ENCODE measurements at regions not wholly inside any gene's neighbourhood (a gene's known extent, or its start where the extent isn't known, plus 50 kb on each side); places are given as distances from the start of the nearest gene placed in this dataset.

DNA sequence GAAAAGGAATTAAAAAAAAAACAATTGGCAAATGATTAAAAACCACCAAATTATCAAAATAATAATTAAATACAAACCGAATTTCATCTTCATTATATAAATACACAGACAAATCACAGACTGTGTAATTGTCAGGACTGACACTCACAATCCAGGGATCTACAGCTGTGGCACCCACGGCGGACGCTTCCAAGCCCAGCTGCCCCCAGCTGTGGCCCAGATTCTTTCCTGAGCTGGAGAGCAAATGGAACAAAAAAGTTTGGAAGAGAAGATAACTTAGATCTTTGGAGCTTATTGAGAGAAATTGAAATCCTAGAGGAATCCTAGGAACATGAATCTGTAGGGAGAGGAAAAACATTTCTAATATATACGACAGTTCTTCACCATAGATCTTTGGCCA lies 316.1 kb downstream of the OTUD1 start:
- no peak for DNase-seq

DNA sequence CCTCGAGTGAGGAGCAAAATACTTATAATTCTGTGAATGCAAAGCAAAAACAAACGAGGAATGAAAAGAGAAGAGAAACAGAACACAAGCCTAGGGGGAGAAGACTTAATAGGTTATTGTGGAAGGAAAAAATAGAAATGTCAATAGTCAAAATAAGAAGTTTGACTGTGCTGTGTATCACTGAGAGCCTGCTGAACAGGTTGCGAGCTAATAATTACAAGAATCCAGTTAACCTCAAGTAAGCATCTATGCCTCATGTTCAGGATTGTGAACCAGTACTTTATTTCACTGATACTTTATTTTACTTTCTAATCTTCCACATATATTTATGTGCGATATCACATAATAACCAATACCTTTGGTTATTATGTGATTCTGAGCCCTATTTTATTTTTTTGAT lies 316.7 kb downstream of the OTUD1 start:
- ATAC-seq (no peak), DNase-seq (no peak)
- intact Hi-C loops (cut with DNase I): no loop called here
- H3K4me1 ChIP-seq: no peaks in the 10 kb centered on the region
- H3K9me3 ChIP-seq: no peaks in the 10 kb centered on the region
- H3K27me3 ChIP-seq (ENCODE audit: low read depth): no peaks in the 10 kb centered on the region
- H3K4me3 ChIP-seq: no peak overlapping the region
- H3K36me3 ChIP-seq: no peaks in the 10 kb centered on the region
- no peak overlapping the region for H3K27ac ChIP-seq
- TF ChIP-seq, protein P1, sequence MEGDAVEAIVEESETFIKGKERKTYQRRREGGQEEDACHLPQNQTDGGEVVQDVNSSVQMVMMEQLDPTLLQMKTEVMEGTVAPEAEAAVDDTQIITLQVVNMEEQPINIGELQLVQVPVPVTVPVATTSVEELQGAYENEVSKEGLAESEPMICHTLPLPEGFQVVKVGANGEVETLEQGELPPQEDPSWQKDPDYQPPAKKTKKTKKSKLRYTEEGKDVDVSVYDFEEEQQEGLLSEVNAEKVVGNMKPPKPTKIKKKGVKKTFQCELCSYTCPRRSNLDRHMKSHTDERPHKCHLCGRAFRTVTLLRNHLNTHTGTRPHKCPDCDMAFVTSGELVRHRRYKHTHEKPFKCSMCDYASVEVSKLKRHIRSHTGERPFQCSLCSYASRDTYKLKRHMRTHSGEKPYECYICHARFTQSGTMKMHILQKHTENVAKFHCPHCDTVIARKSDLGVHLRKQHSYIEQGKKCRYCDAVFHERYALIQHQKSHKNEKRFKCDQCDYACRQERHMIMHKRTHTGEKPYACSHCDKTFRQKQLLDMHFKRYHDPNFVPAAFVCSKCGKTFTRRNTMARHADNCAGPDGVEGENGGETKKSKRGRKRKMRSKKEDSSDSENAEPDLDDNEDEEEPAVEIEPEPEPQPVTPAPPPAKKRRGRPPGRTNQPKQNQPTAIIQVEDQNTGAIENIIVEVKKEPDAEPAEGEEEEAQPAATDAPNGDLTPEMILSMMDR (IDR thresholded peaks at IDR 0.05): no peak

More for the DNA sequence above, 316.1 kb downstream of the OTUD1 start:
- Histone ChIP-seq H3K4me1 (no peaks in the 10 kb centered on the region), H3K4me3 (no peak overlapping the region), H3K27ac (no peak overlapping the region), H3K27me3 (ENCODE audit: low read depth) (no peaks in the 10 kb centered on the region), H3K9me3 (no peaks in the 10 kb centered on the region), H3K36me3 (no peaks in the 10 kb centered on the region)
- no peak for ATAC-seq
- intact Hi-C loops (cut with DNase I): no loop called here
- TF ChIP-seq, protein P1 (IDR thresholded peaks at IDR 0.05): no peak

DNA sequence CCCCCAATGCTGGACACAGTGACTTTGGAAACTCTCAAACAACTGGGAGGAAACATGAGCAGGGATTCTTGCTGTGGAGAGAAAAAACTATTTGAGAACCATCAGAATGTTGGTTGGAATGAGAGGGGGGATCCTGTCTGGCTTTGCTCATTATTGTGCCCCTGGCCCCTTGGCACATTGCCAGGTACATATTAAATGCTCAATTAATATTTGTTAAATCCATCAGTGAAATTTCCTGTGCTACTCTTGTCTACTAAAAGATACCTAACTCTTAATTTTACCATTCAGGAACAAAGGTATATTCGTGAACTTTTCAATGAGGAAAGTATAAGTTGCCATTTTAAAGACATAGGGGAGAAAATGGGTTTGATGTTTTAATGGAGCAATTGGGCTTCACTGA lies 329.4 kb downstream of the OTUD1 start:
- ATAC-seq: no peak
- H3K27ac ChIP-seq: no peak overlapping the region
- H3K4me1 ChIP-seq: no peaks in the 10 kb centered on the region
- intact Hi-C loops (cut with DNase I): no loop called here
- no peaks in the 10 kb centered on the region for H3K27me3 ChIP-seq (ENCODE audit: low read depth)
- no peak overlapping the region for H3K4me3 ChIP-seq
- DNase-seq: no peak
- no peaks in the 10 kb centered on the region for H3K36me3 ChIP-seq
- TF ChIP-seq, protein P1 (IDR thresholded peaks at IDR 0.05): no peak
- peaks cover 4% of the 10 kb centered on the region for H3K9me3 ChIP-seq

DNA sequence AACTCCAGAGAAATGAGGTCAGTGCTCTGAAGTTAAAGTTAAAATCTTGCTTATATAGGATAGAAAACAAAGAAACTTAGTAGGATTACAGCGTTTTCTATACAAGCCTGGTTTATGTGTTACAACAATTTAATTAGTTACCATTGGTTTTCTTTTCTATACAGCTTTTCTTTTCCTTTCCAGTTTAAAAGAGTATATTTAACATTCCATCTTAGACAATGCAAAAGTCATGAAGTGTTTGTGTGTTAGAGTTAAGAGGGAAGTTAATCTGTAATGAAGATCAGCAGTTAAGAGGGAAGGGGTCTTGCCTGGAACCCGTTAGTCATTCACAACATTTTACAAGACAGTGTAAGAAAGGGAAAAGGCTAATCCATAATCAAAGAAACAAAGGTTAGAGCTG lies 338.3 kb downstream of the OTUD1 start:
- intact Hi-C loops (cut with DNase I): no loop called here

DNA sequence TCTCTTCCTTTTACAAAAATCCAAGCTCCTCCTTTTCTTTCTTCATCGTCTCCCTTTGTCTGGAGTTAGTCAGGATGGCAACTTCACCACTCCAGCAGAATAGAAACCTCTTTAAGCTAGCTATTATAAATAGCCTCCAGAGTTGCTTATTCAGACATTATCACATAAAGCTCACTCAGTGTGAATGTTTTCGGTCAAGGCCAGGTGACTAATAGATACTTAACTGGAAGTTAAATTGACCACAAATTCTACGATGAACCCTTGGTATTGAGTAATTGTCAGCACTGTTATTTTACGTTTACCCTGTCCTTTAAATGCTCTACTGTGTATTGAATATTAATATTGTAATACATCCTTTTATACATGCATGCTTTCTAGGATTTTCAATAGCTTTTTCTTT lies 340.4 kb downstream of the OTUD1 start:
- intact Hi-C loops (cut with DNase I): no loop called here
- H3K9me3 ChIP-seq: no peaks in the 10 kb centered on the region
- H3K4me3 ChIP-seq: no peak overlapping the region
- H3K4me1 ChIP-seq: no peaks in the 10 kb centered on the region
- no peak for DNase-seq
- no peak for ATAC-seq
- H3K27ac ChIP-seq: no peak overlapping the region
- TF ChIP-seq, protein P1 (IDR thresholded peaks at IDR 0.05): no peak
- no peaks in the 10 kb centered on the region for H3K27me3 ChIP-seq (ENCODE audit: low read depth)
- no peaks in the 10 kb centered on the region for H3K36me3 ChIP-seq

More for the DNA sequence above, 338.3 kb downstream of the OTUD1 start:
- H3K9me3 ChIP-seq: peaks cover 4% of the 10 kb centered on the region
- H3K27ac ChIP-seq: no peak overlapping the region
- TF ChIP-seq, protein P1 (IDR thresholded peaks at IDR 0.05): no peak
- no peaks in the 10 kb centered on the region for H3K36me3 ChIP-seq
- H3K4me3 ChIP-seq: no peak overlapping the region
- H3K27me3 ChIP-seq (ENCODE audit: low read depth): no peaks in the 10 kb centered on the region
- no peaks in the 10 kb centered on the region for H3K4me1 ChIP-seq
- DNase-seq (no peak), ATAC-seq (no peak)

DNA sequence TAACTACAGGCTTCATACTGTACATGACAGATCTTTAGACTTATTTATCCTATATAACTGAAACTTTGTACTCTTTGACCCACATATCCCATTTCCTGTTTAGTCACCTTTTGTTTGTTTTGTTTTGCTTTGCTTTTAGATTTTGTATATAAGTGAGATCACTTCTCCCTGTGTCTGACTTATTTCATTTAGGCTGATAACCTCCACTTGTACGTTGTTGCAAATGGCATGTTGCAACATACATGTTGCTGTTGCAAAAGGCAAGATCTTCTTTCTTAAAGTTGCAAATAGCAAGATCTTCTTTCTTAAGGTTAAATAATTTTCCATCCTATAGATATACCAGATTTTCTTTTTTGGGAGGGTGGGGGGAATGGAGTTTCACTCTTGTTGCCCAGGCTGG lies 341.5 kb downstream of the OTUD1 start:
- Histone ChIP-seq H3K9me3 (no peaks in the 10 kb centered on the region), H3K36me3 (no peaks in the 10 kb centered on the region), H3K27ac (no peak overlapping the region), H3K4me3 (no peak overlapping the region), H3K4me1 (no peaks in the 10 kb centered on the region), H3K27me3 (ENCODE audit: low read depth) (no peaks in the 10 kb centered on the region)
- TF ChIP-seq, protein P1 (IDR thresholded peaks at IDR 0.05): no peak
- ATAC-seq: no peak
- DNase-seq: no peak
- intact Hi-C loops (cut with DNase I): no loop called here

Measured in lower lobe of right lung (tissue), 2 donors.